SIG-M5 treated with dmso at 0.1 percent for 504 hours (cell line): ENCODE measurements at regions not wholly inside any gene's neighbourhood (a gene's known extent, or its start where the extent isn't known, plus 50 kb on each side); places are given as distances from the start of the nearest gene placed in this dataset.

Experiments
- DNase-seq: peaks from one replicate; lab custom pipeline; 2025; ENCODE audit not compliant: unreplicated experiment; lab: John Stamatoyannopoulos, UW

DNA sequence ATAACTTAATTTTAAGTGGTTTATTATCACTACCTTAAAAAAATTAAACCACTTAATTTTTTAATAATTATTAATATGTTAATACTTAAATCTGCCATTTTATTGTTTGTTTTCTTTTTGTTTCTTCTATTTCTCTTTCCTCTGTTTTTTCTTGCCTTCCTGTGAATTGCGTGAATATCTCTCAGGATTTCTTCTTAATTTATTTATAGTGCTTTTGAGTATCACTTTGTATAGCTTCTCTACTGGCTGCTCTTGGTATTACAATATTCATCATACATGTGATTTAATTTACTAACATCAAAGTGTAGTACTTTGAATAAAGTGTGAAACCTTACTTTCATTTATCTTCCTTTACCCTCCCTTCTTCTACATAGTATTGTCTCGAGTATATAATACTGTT is 349.5 kb upstream of the CPXCR1 start:
- no peak for DNase-seq

GRCh38 chrX:88416002-88416401 is 331.0 kb upstream of the CPXCR1 start:
- no peak for DNase-seq

DNA sequence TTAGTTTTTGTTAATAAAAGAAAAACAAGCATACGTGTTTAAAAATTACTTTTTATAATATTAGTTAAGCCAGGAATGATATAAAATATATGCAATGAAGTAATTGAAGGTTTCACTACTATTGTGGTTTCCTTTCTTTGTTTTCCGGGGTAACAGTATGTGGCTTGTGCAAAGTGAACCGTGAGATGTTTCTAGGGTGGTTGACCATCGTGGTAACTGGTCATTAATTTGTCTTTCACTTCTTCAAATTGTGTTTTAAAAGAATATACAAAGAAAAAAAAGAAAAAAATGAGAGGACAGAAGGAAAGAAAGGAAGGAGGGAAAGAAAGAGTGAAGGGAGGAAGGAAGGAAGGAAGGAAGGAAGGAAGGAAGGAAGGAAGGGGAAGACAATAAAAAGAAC is 330.1 kb upstream of the CPXCR1 start:
- no peak for DNase-seq

DNA sequence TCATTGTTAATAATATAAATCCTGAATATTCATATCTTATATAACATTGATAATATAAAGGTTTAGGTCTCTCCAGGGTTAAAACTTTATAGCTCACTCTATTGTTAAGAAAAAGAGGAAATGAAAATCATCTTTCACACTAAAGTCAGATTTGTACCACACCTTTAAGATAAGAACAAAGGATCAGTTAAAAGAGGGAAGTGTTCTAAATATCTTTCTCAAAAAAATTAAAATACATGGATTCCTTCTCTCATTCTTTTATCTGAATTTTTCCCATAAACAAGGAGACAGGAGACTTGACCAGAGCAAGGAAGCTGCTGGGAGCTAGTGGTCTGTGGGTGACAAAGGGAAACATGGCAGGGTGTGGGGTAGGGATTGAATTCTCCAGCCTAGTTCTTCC is 323.0 kb upstream of the CPXCR1 start:
- no peak for DNase-seq

GRCh38 chrX:88424541-88424940 is 322.5 kb upstream of the CPXCR1 start:
- no peak for DNase-seq

- DNase-seq: no peak
Observed at GRCh38 chrX:88425739-88426138, 321.3 kb upstream of the CPXCR1 start.

DNA sequence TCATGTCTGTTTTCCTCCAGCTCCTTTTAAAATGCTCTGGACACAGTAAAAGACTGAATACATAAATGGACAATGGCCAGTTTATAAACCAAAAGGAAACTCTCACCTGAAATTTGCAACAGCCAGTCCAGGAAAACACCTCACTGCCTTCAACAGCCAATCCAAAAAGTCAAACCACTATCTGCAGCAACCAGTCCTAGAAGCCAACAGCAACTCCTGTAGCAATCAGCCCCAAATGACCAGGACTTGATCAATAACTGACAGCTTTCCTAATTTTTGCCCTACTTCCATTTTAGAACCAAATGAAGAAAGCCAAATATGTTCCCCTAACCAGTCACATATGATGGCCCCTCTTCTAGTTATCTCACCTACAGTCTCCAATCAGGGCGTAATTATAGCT is 309.5 kb upstream of the CPXCR1 start:
- DNase-seq: no peak

GRCh38 chrX:88438209-88438608 is 308.8 kb upstream of the CPXCR1 start:
- no peak for DNase-seq

DNA sequence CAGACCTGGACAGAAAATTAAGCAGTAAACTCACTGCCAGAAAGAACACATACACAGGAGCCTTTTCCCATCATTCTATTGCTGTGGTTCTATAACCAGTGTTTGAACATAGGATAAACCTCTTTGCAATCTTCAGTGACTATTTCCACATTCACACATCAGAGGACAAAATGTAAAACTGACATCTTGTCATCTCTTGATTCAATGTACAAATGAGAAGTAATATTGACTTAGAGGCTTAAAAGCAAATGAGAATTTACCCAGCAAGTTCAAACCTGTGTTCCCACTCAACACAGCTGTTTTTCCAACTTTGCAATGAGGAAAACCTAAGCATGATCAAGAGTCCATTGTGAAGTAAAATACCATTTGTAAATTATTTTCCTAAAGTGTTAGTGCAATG is 307.1 kb upstream of the CPXCR1 start:
- no peak for DNase-seq
